ENCODE measurements at regions not wholly inside any gene's neighbourhood (a gene's known extent, or its start where the extent isn't known, plus 50 kb on each side); places are given as distances from the start of the nearest gene placed in this dataset.

- TF ChIP-seq SPI1 (IDR thresholded peaks at IDR 0.05; ENCODE audit: low read depth, low read length) (no peak), PAX5 (IDR thresholded peaks at IDR 0.05; ENCODE audit: insufficient read depth, low read length, severe bottlenecking) (no peak), POLR2A (IDR thresholded peaks at IDR 0.05; ENCODE audit: low read depth, low read length) (no peak), POU2F2 (IDR thresholded peaks at IDR 0.05; ENCODE audit: low read depth, low read length) (no peak), TAF1 (IDR thresholded peaks at IDR 0.05; ENCODE audit: low read depth, low read length) (no peak), POLR2AphosphoS5 (IDR thresholded peaks at IDR 0.05; ENCODE audit: low read depth, low read length) (no peak)
- DNase-seq (ENCODE audit: insufficient read length, low spot score) (no peak), FAIRE-seq (no peak)
Observed at GRCh38 chr13:47801555-47801954, 199.5 kb downstream of the SUCLA2 start.

DNA sequence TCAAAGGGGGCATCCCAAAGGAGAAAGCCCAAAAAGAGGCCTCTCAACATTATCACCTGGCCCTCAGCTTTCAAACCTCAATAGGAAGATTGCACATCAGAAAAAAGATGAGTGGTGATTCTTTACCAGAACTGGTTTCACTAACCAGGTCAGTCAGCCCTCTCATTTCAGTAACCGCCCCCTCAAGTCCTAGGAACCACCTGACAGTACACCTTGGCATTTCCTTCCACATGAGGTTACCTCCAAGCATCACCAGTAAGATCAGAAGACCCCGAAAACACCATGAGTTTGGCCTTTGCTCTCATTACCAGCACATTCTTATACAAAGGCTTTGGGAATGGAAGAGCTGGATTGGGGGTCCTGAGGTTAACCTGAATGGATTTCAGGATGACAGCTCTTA, 200.5 kb downstream of the SUCLA2 start:
- no peak for DNase-seq (ENCODE audit: insufficient read length, low spot score)
- no peak for TF ChIP-seq SPI1 (IDR thresholded peaks at IDR 0.05; ENCODE audit: low read depth, low read length)
- no peak for TF ChIP-seq PAX5 (IDR thresholded peaks at IDR 0.05; ENCODE audit: insufficient read depth, low read length, severe bottlenecking)
- TF ChIP-seq POLR2AphosphoS5 (IDR thresholded peaks at IDR 0.05; ENCODE audit: low read depth, low read length): no peak
- no peak for TF ChIP-seq POLR2A (IDR thresholded peaks at IDR 0.05; ENCODE audit: low read depth, low read length)
- TF ChIP-seq POU2F2 (IDR thresholded peaks at IDR 0.05; ENCODE audit: low read depth, low read length): no peak
- no peak for TF ChIP-seq TAF1 (IDR thresholded peaks at IDR 0.05; ENCODE audit: low read depth, low read length)
- no peak for FAIRE-seq

- DNase-seq (ENCODE audit: insufficient read length, low spot score) (no peak), FAIRE-seq (no peak)
- TF ChIP-seq SPI1 (IDR thresholded peaks at IDR 0.05; ENCODE audit: low read depth, low read length) (no peak), POU2F2 (IDR thresholded peaks at IDR 0.05; ENCODE audit: low read depth, low read length) (no peak), TAF1 (IDR thresholded peaks at IDR 0.05; ENCODE audit: low read depth, low read length) (no peak), PAX5 (IDR thresholded peaks at IDR 0.05; ENCODE audit: insufficient read depth, low read length, severe bottlenecking) (no peak), POLR2AphosphoS5 (IDR thresholded peaks at IDR 0.05; ENCODE audit: low read depth, low read length) (no peak), POLR2A (IDR thresholded peaks at IDR 0.05; ENCODE audit: low read depth, low read length) (no peak)
Observed at GRCh38 chr13:47798906-47799305, 202.2 kb downstream of the SUCLA2 start.

DNA sequence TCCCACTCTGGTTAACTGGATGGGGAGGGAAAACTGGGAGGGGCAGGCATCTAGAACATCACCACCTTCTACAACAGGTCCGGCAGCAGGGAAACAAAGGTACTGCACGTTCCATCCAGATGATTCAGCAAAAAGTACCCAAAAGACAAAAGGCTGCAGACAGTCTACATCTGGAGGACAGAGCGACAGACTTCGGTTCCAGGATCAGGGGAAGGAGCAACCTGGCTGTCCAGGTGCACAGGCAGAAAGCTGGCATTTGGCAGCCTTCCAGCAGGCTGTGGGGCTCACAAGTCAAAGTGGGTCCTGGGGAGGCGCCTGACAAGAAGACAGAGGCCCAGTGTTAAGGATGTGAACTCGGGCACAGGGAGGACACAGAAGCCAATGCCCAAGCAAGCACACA, 202.9 kb downstream of the SUCLA2 start:
- TF ChIP-seq POLR2A (IDR thresholded peaks at IDR 0.05; ENCODE audit: low read depth, low read length) (no peak), POLR2AphosphoS5 (IDR thresholded peaks at IDR 0.05; ENCODE audit: low read depth, low read length) (no peak), TAF1 (IDR thresholded peaks at IDR 0.05; ENCODE audit: low read depth, low read length) (no peak), SPI1 (IDR thresholded peaks at IDR 0.05; ENCODE audit: low read depth, low read length) (no peak), PAX5 (IDR thresholded peaks at IDR 0.05; ENCODE audit: insufficient read depth, low read length, severe bottlenecking) (no peak), POU2F2 (IDR thresholded peaks at IDR 0.05; ENCODE audit: low read depth, low read length) (no peak)
- DNase-seq (ENCODE audit: insufficient read length, low spot score) (no peak), FAIRE-seq (no peak)

DNA sequence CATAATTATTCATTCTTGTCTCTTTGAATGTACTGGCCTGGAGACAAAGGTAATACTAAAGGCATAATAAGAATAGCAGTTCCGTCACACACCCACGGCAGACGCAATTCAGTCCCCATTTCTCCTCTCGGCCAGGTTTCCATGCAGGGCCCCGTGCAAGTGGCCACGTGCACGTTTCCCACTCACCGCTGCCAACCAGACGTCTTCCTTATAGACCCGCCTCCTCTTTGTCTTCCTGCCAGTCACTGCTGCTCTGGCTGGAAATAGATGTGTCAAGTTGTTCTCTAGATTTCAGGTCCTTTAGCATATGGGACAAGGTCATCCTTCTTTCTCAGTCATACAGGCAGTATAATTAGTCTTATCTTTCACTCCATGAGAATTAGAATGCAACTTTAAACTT, 204.3 kb downstream of the SUCLA2 start:
- FAIRE-seq (no peak), DNase-seq (ENCODE audit: insufficient read length, low spot score) (no peak)
- TF ChIP-seq POU2F2 (IDR thresholded peaks at IDR 0.05; ENCODE audit: low read depth, low read length) (no peak), POLR2AphosphoS5 (IDR thresholded peaks at IDR 0.05; ENCODE audit: low read depth, low read length) (no peak), TAF1 (IDR thresholded peaks at IDR 0.05; ENCODE audit: low read depth, low read length) (no peak), POLR2A (IDR thresholded peaks at IDR 0.05; ENCODE audit: low read depth, low read length) (no peak), PAX5 (IDR thresholded peaks at IDR 0.05; ENCODE audit: insufficient read depth, low read length, severe bottlenecking) (no peak), SPI1 (IDR thresholded peaks at IDR 0.05; ENCODE audit: low read depth, low read length) (no peak)

DNA sequence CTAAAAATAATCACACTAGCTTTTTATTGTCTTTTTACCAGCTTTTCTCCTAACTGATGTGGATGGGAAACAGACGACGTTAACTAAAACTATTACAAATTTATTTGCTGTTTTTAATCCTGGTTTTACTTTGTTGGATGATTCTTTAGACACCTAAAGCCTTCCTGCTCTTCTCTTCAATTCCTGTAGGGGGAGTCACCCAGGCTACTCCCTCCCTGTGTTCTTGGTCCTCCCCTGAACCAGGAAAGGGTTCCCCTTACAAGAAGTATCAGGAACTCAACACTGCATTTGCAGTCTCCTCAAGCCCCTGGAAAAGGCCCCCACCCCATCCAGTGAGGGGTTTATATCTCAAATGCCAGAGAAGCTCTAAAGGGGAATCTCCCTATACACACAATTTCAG, 206.1 kb downstream of the SUCLA2 start:
- no peak for DNase-seq (ENCODE audit: insufficient read length, low spot score)
- FAIRE-seq: no peak
- TF ChIP-seq POU2F2 (IDR thresholded peaks at IDR 0.05; ENCODE audit: low read depth, low read length) (no peak), POLR2AphosphoS5 (IDR thresholded peaks at IDR 0.05; ENCODE audit: low read depth, low read length) (no peak), SPI1 (IDR thresholded peaks at IDR 0.05; ENCODE audit: low read depth, low read length) (no peak), TAF1 (IDR thresholded peaks at IDR 0.05; ENCODE audit: low read depth, low read length) (no peak), POLR2A (IDR thresholded peaks at IDR 0.05; ENCODE audit: low read depth, low read length) (no peak), PAX5 (IDR thresholded peaks at IDR 0.05; ENCODE audit: insufficient read depth, low read length, severe bottlenecking) (no peak)

- no peak for FAIRE-seq
- no peak for DNase-seq (ENCODE audit: insufficient read length, low spot score)
- no peak for TF ChIP-seq POU2F2 (IDR thresholded peaks at IDR 0.05; ENCODE audit: low read depth, low read length)
- no peak for TF ChIP-seq SPI1 (IDR thresholded peaks at IDR 0.05; ENCODE audit: low read depth, low read length)
- TF ChIP-seq TAF1 (IDR thresholded peaks at IDR 0.05; ENCODE audit: low read depth, low read length): no peak
- TF ChIP-seq POLR2A (IDR thresholded peaks at IDR 0.05; ENCODE audit: low read depth, low read length): no peak
- TF ChIP-seq POLR2AphosphoS5 (IDR thresholded peaks at IDR 0.05; ENCODE audit: low read depth, low read length): no peak
- no peak for TF ChIP-seq PAX5 (IDR thresholded peaks at IDR 0.05; ENCODE audit: insufficient read depth, low read length, severe bottlenecking)
Observed at GRCh38 chr13:47790755-47791154, 210.3 kb downstream of the SUCLA2 start.

- FAIRE-seq: no peak
- TF ChIP-seq POU2F2 (IDR thresholded peaks at IDR 0.05; ENCODE audit: low read depth, low read length) (no peak), POLR2A (IDR thresholded peaks at IDR 0.05; ENCODE audit: low read depth, low read length) (no peak), PAX5 (IDR thresholded peaks at IDR 0.05; ENCODE audit: insufficient read depth, low read length, severe bottlenecking) (no peak), SPI1 (IDR thresholded peaks at IDR 0.05; ENCODE audit: low read depth, low read length) (no peak), TAF1 (IDR thresholded peaks at IDR 0.05; ENCODE audit: low read depth, low read length) (no peak), POLR2AphosphoS5 (IDR thresholded peaks at IDR 0.05; ENCODE audit: low read depth, low read length) (no peak)
Observed at GRCh38 chr13:47788844-47789243, 212.2 kb downstream of the SUCLA2 start.

GRCh38 chr13:47774671-47774994, 226.4 kb downstream of the SUCLA2 start:
- TF ChIP-seq POLR2A (IDR thresholded peaks at IDR 0.05; ENCODE audit: low read depth, low read length): no peak
- no peak for TF ChIP-seq POLR2AphosphoS5 (IDR thresholded peaks at IDR 0.05; ENCODE audit: low read depth, low read length)
- FAIRE-seq: no peak
- DNase-seq (ENCODE audit: insufficient read length, low spot score): no peak

More at GRCh38 chr13:47788844-47789243, 212.2 kb downstream of the SUCLA2 start:
- no peak for DNase-seq (ENCODE audit: insufficient read length, low spot score)

GRCh38 chr13:47764817-47765216, 236.3 kb downstream of the SUCLA2 start:
- TF ChIP-seq POLR2AphosphoS5 (IDR thresholded peaks at IDR 0.05; ENCODE audit: low read depth, low read length): no peak
- no peak for TF ChIP-seq TAF1 (IDR thresholded peaks at IDR 0.05; ENCODE audit: low read depth, low read length)
- TF ChIP-seq SPI1 (IDR thresholded peaks at IDR 0.05; ENCODE audit: low read depth, low read length): no peak
- TF ChIP-seq POLR2A (IDR thresholded peaks at IDR 0.05; ENCODE audit: low read depth, low read length): no peak
- TF ChIP-seq PAX5 (IDR thresholded peaks at IDR 0.05; ENCODE audit: insufficient read depth, low read length, severe bottlenecking): no peak
- TF ChIP-seq POU2F2 (IDR thresholded peaks at IDR 0.05; ENCODE audit: low read depth, low read length): no peak
- no peak for FAIRE-seq
- DNase-seq (ENCODE audit: insufficient read length, low spot score): no peak
